Thoracic aorta (tissue), 2 donors: ENCODE measurements at regions not wholly inside any gene's neighbourhood (a gene's known extent, or its start where the extent isn't known, plus 50 kb on each side); places are given as distances from the start of the nearest gene placed in this dataset.

Experiments used
- ATAC-seq: fragments of 150-250 bp; one replicate; pipeline ENCODE4 v1.8.0; 2017; ENCODE audit warnings: low read depth; ENCODE audit not compliant: insufficient number of reproducible peaks, low FRiP score
- DNase-seq: peaks from one replicate; pipeline ENCODE4 v3.0.0-alpha.2; 2020; ENCODE audit warnings: low spot score
- H3K27ac ChIP-seq, 2 donors: fragments of 200-600 bp; sonication (generic); 1 replicate in 1 of 2; 2 replicates in 1 of 2; pipeline ENCODE4 v1.5.1; 2016; ENCODE audit warnings: mild to moderate bottlenecking in 2 of 2, moderate library complexity in 2 of 2
- H3K27me3 ChIP-seq: fragments of 200-600 bp; sonication (generic); replicated peaks from 2 replicates; pipeline ENCODE4 v1.6.0; 2016; ENCODE audit warnings: mild to moderate bottlenecking; ENCODE audit not compliant: insufficient read depth
- H3K36me3 ChIP-seq: fragments of 200-600 bp; sonication (generic); one replicate; pipeline ENCODE4 v1.5.1; 2016
- H3K4me1 ChIP-seq, 2 donors: fragments of 200-600 bp; sonication (generic); 1 replicate in 1 of 2; 2 replicates in 1 of 2; pipeline versions ENCODE4 v1.5.1 to v1.6.0; 2016; ENCODE audit warnings: low read depth in 2 of 2, mild to moderate bottlenecking in 1 of 2; ENCODE audit not compliant: control insufficient read depth in 1 of 2
- H3K4me3 ChIP-seq: fragments of 200-600 bp; sonication (generic); 2 replicates; pipeline ENCODE4 v1.5.1; 2016; ENCODE audit warnings: mild to moderate bottlenecking
- H3K9me3 ChIP-seq: fragments of 200-600 bp; sonication (generic); 2 replicates; pipeline ENCODE4 v1.5.1; 2016
- CTCF ChIP-seq: fragments of 200-600 bp; sonication (generic); IDR thresholded peaks from one replicate; pipeline ENCODE4 v1.5.1; 2019; ENCODE audit warnings: antibody characterized with exemption

- Histone ChIP-seq H3K36me3 (no peaks in the 10 kb centered on the region), H3K27me3 (no peaks in the 10 kb centered on the region), H3K4me3 (no peak overlapping the region), H3K4me1 (peaks cover 18 to 48% of the 10 kb centered on the region in 2 donors), H3K9me3 (no peaks in the 10 kb centered on the region), H3K27ac (no peak overlapping the region)
- TF ChIP-seq CTCF, result no peak
- DNase-seq (no peak), ATAC-seq (no peak)
These were observed 300.6 kb downstream of the ZEB1 start for GRCh38 chr10:31619531-31620061.

- no peak for ATAC-seq
- Histone ChIP-seq H3K27ac (peak overlapping the region in 1 of 2 donors; percentile 39), H3K4me3 (no peak overlapping the region), H3K4me1 (peaks cover 18 to 47% of the 10 kb centered on the region in 2 donors), H3K27me3 (no peaks in the 10 kb centered on the region), H3K9me3 (no peaks in the 10 kb centered on the region), H3K36me3 (no peaks in the 10 kb centered on the region)
- no peak for TF ChIP-seq CTCF
- DNase-seq, result no peak
These were observed 299.7 kb downstream of the ZEB1 start for GRCh38 chr10:31618541-31619291.

GRCh38 chr10:31617757-31618156 lies 298.7 kb downstream of the ZEB1 start:
- H3K9me3 ChIP-seq, result no peaks in the 10 kb centered on the region
- H3K4me3 ChIP-seq, result no peak overlapping the region
- no peaks in the 10 kb centered on the region for H3K27me3 ChIP-seq
- H3K36me3 ChIP-seq, result no peaks in the 10 kb centered on the region
- H3K4me1 ChIP-seq, result peaks cover 12 to 37% of the 10 kb centered on the region in 2 donors
- no peak for TF ChIP-seq CTCF
- no peak overlapping the region for H3K27ac ChIP-seq
- DNase-seq (no peak), ATAC-seq (no peak)

- no peak for TF ChIP-seq CTCF
- peaks cover 12 to 32% of the 10 kb centered on the region in 2 donors for H3K4me1 ChIP-seq
- DNase-seq, result no peak
- no peaks in the 10 kb centered on the region for H3K27me3 ChIP-seq
- no peaks in the 10 kb centered on the region for H3K36me3 ChIP-seq
- ATAC-seq, result no peak
- H3K4me3 ChIP-seq, result no peak overlapping the region
- H3K9me3 ChIP-seq, result no peaks in the 10 kb centered on the region
- H3K27ac ChIP-seq, result no peak overlapping the region
These were observed 298.1 kb downstream of the ZEB1 start for GRCh38 chr10:31617133-31617532.

GRCh38 chr10:31615129-31615528 lies 296.1 kb downstream of the ZEB1 start:
- DNase-seq, result no peak
- no peaks in the 10 kb centered on the region for H3K27me3 ChIP-seq
- no peak for TF ChIP-seq CTCF
- H3K4me1 ChIP-seq, result peaks cover 12 to 22% of the 10 kb centered on the region in 2 donors
- no peak overlapping the region for H3K27ac ChIP-seq
- no peak for ATAC-seq
- no peaks in the 10 kb centered on the region for H3K9me3 ChIP-seq
- no peaks in the 10 kb centered on the region for H3K36me3 ChIP-seq
- H3K4me3 ChIP-seq, result no peak overlapping the region
